AG09309 (cell line): ENCODE measurements at regions not wholly inside any gene's neighbourhood (a gene's known extent, or its start where the extent isn't known, plus 50 kb on each side); places are given as distances from the start of the nearest gene placed in this dataset.

ENCODE experiments used
- DNase-seq: peaks from one replicate; pipeline ENCODE4 v3.0.0-alpha.2; 2010; ENCODE audit warnings: low read depth
- H3K4me3 ChIP-seq: 2 replicates; pipeline ENCODE4 v1.5.1; 2011; ENCODE audit warnings: mild to moderate bottlenecking, low read depth, low read length, moderate library complexity; ENCODE audit not compliant: control insufficient read depth
- TF ChIP-seq, protein P1 (sequence below): IDR thresholded peaks from 2 replicates; pipeline ENCODE4 v1.5.1; 2011; ENCODE audit warnings: mild to moderate bottlenecking, low read depth, low read length, inconsistent platforms; ENCODE audit not compliant: insufficient read depth, control insufficient read depth; ENCODE audit errors: missing control alignments

DNA sequence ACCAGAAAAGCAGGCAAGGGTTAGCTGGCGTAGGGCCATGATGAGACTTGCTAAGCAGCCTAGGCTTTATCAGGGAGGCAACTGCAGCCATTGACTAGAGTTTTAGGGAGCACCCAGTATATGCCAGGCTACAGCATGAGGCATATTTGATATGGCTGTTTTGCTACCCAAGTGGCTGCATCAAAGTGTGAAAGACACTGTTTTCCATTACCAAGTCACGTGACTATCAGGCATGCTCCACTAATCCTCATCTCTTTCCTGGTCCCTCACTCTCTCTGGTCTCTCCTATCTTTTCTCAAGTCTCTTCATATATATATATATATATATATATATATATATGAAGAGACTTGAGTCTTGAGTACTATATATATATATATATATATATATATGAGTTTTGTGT lies 206.7 kb upstream of the POU3F1 start:
- no peak overlapping the region for H3K4me3 ChIP-seq
- TF ChIP-seq, protein P1, sequence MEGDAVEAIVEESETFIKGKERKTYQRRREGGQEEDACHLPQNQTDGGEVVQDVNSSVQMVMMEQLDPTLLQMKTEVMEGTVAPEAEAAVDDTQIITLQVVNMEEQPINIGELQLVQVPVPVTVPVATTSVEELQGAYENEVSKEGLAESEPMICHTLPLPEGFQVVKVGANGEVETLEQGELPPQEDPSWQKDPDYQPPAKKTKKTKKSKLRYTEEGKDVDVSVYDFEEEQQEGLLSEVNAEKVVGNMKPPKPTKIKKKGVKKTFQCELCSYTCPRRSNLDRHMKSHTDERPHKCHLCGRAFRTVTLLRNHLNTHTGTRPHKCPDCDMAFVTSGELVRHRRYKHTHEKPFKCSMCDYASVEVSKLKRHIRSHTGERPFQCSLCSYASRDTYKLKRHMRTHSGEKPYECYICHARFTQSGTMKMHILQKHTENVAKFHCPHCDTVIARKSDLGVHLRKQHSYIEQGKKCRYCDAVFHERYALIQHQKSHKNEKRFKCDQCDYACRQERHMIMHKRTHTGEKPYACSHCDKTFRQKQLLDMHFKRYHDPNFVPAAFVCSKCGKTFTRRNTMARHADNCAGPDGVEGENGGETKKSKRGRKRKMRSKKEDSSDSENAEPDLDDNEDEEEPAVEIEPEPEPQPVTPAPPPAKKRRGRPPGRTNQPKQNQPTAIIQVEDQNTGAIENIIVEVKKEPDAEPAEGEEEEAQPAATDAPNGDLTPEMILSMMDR: no peak
- no peak for DNase-seq

GRCh38 chr1:38250356-38250755 lies 203.8 kb upstream of the POU3F1 start:
- TF ChIP-seq, protein P1: no peak
- no peak for DNase-seq

GRCh38 chr1:38249001-38249400 lies 202.4 kb upstream of the POU3F1 start:
- no peak for DNase-seq
- TF ChIP-seq, protein P1: no peak

More at GRCh38 chr1:38250356-38250755, 203.8 kb upstream of the POU3F1 start:
- H3K4me3 ChIP-seq: no peak overlapping the region

DNA sequence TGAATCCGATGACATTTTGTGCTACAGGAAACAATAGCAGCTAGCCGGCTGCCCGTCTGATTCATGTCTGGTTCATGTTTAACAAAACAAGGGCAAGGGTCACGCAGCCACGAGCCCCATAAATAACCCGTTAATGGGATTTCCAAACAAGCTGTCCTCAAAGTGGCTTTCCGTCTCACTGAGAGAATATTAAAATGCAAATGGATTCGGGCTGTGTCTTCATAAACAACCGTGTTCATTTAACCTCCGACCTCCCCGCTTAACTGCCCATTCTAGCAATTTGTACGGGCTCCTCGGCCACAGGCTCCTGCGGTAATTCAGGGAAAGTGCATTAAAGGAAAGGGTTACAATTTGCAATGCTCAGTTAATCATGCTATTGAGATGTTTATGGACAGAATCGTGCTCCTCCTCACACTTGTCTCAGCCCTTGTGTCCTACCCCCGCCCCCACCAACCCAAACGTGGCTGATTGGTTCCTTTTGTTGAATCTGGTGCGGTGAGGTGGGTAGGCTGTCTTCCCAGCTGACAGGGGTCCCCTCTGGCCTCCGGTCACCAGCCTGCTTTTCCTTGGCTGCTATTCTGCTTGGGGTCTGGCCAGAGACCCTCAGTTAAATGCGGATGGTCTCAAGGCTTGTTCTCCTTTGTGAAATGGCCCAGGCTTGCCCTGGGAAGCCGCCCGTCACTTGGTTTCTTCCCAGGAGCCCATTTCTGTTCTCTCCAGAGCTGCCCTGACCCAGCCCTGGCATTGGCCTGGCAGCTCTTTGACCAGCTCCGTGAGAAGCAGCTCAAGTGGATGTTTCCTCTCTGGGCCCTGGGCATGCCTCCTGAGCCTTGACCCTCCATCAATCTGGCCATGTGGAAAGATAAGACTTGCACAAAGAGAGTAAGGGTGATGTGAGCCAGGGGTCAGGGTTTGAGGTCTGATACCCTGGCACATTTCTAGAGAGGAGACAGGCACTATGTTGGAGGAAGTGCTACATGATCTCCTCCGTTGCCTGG lies 200.7 kb upstream of the POU3F1 start:
- no peak overlapping the region for H3K4me3 ChIP-seq
- TF ChIP-seq, protein P1: no peak
- no peak for DNase-seq

More at GRCh38 chr1:38249001-38249400, 202.4 kb upstream of the POU3F1 start:
- H3K4me3 ChIP-seq: no peak overlapping the region

DNA sequence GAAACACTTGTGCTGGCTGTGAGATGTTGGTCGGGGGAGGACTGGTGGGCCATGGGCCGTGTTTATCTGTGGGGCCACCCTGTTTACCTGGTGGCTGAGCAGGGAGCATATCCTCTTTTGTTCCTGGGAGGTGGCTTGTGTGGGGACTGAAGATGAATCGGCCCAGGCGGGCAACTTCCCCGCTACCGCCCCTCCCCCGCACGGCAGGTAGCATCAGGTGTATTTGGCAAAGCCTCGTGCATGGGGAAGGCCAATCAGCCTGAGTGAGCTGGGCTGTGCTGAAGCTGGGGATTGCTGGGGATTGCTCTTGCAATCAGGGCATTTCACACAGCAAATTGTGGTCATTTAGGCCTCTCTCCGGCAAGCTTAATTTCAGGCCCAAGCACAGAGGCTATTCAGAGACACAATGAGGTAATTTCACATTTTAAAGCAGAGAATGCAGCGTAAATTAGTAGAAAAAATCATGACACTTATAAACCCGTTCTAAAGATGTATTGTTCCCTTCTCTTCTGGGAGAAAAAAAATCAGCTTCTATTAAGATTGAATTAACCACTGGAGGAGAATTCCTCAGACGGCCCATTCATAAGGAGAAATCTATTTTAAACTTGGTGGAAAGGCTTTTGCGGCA lies 197.7 kb upstream of the POU3F1 start:
- TF ChIP-seq, protein P1: no peak
- H3K4me3 ChIP-seq: no peak overlapping the region
- no peak for DNase-seq

- TF ChIP-seq, protein P1: no peak
- no peak for DNase-seq
Observed at GRCh38 chr1:38243106-38243505, 196.5 kb upstream of the POU3F1 start.

More at GRCh38 chr1:38243106-38243505, 196.5 kb upstream of the POU3F1 start:
- H3K4me3 ChIP-seq: no peak overlapping the region
